Suprapubic skin (tissue), 4 donors: ENCODE measurements at regions not wholly inside any gene's neighbourhood (a gene's known extent, or its start where the extent isn't known, plus 50 kb on each side); places are given as distances from the start of the nearest gene placed in this dataset.

Source experiments
- EP300 ChIP-seq: sonication (generic); formaldehyde crosslinking; IDR thresholded peaks from one replicate; pipeline ENCODE4 v1.6.1; 2017; ENCODE audit warnings: antibody characterized with exemption
- POLR2A ChIP-seq, 2 donors: fragments of 450-650 bp; IDR thresholded peaks; one replicate each; pipeline ENCODE4 v1.6.1; 2017; ENCODE audit warnings: antibody characterized with exemption in 2 of 2, mild to moderate bottlenecking in 2 of 2, moderate library complexity in 2 of 2
- POLR2AphosphoS5 ChIP-seq, 3 donors: sonication (generic); formaldehyde crosslinking; IDR thresholded peaks; one replicate each; pipeline ENCODE4 v1.6.1; 2017; ENCODE audit warnings: antibody characterized with exemption in 3 of 3
- TF ChIP-seq, protein P1 (sequence below), 2 donors: fragments of 200-600 bp in 1 of 2; fragments of 450-650 bp in 1 of 2; sonication (generic) in 1 of 2; IDR thresholded peaks; one replicate each; pipeline ENCODE4 v1.5.1; 2016 to 2019; ENCODE audit warnings: antibody characterized with exemption in 2 of 2, mild to moderate bottlenecking in 1 of 2, moderate library complexity in 1 of 2

DNA sequence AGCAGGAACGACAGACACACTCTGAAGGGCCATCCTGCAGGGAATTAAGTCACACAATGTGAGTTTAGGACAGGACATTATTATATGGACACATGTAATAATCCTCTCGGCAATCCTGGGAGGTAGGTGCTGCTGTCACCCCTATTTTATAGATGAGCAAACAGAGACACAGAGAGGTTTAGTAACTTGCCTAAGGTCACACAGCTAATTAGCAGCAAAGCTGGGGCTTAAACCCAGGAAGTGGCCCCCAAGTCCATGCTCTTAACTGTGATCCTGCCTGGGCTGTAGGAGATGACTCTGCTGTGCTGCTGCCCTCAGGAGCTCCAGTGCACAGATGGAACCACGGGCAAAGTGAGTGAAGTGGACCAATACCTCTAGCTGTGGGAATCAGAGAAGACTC lies 660.0 kb downstream of the PTPRU start:
- TF ChIP-seq, protein P1, sequence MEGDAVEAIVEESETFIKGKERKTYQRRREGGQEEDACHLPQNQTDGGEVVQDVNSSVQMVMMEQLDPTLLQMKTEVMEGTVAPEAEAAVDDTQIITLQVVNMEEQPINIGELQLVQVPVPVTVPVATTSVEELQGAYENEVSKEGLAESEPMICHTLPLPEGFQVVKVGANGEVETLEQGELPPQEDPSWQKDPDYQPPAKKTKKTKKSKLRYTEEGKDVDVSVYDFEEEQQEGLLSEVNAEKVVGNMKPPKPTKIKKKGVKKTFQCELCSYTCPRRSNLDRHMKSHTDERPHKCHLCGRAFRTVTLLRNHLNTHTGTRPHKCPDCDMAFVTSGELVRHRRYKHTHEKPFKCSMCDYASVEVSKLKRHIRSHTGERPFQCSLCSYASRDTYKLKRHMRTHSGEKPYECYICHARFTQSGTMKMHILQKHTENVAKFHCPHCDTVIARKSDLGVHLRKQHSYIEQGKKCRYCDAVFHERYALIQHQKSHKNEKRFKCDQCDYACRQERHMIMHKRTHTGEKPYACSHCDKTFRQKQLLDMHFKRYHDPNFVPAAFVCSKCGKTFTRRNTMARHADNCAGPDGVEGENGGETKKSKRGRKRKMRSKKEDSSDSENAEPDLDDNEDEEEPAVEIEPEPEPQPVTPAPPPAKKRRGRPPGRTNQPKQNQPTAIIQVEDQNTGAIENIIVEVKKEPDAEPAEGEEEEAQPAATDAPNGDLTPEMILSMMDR (IDR thresholded peaks at IDR 0.05) = no peak
- TF ChIP-seq POLR2A (IDR thresholded peaks at IDR 0.05) = no peak
- TF ChIP-seq POLR2AphosphoS5 (IDR thresholded peaks at IDR 0.05) = no peak
- TF ChIP-seq EP300 = no peak
